Hepatocyte (in vitro differentiated cells): ENCODE measurements at regions not wholly inside any gene's neighbourhood (a gene's known extent, or its start where the extent isn't known, plus 50 kb on each side); places are given as distances from the start of the nearest gene placed in this dataset.

Experiments
- DNase-seq: peaks from one replicate; pipeline ENCODE4 v3.0.0-alpha.2; 2016; ENCODE audit warnings: low spot score
- H2AFZ ChIP-seq: fragments of 200-600 bp; sonication (generic); 2 replicates; pipeline ENCODE4 v1.6.0; 2016; ENCODE audit warnings: antibody characterized with exemption, mild to moderate bottlenecking
- H3K27ac ChIP-seq: fragments of 200-600 bp; sonication (generic); 2 replicates; pipeline ENCODE4 v1.5.1; 2016; ENCODE audit warnings: mild to moderate bottlenecking
- H3K27me3 ChIP-seq: fragments of 200-600 bp; sonication (generic); 2 replicates; pipeline ENCODE4 v1.6.1; 2016
- H3K36me3 ChIP-seq: fragments of 200-600 bp; sonication (generic); replicated peaks from 2 replicates; pipeline ENCODE4 v1.5.1; 2016; ENCODE audit warnings: low read depth; ENCODE audit not compliant: insufficient read depth
- H3K4me1 ChIP-seq: fragments of 200-600 bp; sonication (generic); 2 replicates; pipeline ENCODE4 v1.5.1; 2016; ENCODE audit warnings: mild to moderate bottlenecking, moderate library complexity; ENCODE audit not compliant: insufficient read depth
- H3K4me2 ChIP-seq: fragments of 200-600 bp; sonication (generic); 2 replicates; pipeline ENCODE4 v1.6.0; 2016
- H3K4me3 ChIP-seq: fragments of 200-600 bp; sonication (generic); 2 replicates; pipeline ENCODE4 v1.5.1; 2016; ENCODE audit warnings: mild to moderate bottlenecking
- H3K79me2 ChIP-seq: fragments of 200-600 bp; sonication (generic); 2 replicates; pipeline ENCODE4 v1.6.0; 2017; ENCODE audit warnings: mild to moderate bottlenecking
- H3K9me2 ChIP-seq: fragments of 200-600 bp; sonication (generic); replicated peaks from 2 replicates; pipeline ENCODE4 v1.6.0; 2017; ENCODE audit warnings: mild to moderate bottlenecking; ENCODE audit not compliant: insufficient read depth
- H3K9me3 ChIP-seq: fragments of 200-600 bp; sonication (generic); 2 replicates; pipeline ENCODE4 v1.5.1; 2016; ENCODE audit warnings: low read depth, mild to moderate bottlenecking
- H4K20me1 ChIP-seq: fragments of 200-600 bp; sonication (generic); 2 replicates; pipeline ENCODE4 v1.6.0; 2016; ENCODE audit warnings: mild to moderate bottlenecking; ENCODE audit not compliant: insufficient read depth, poor library complexity, severe bottlenecking
- EZH2 ChIP-seq: fragments of 200-600 bp; sonication (generic); IDR thresholded peaks from 2 replicates; pipeline ENCODE4 v1.6.1; 2016; ENCODE audit warnings: antibody characterized with exemption, mild to moderate bottlenecking, borderline replicate concordance
- EZH2phosphoT487 ChIP-seq: fragments of 200-600 bp; sonication (generic); IDR thresholded peaks from one replicate; pipeline ENCODE4 v1.6.1; 2018; ENCODE audit warnings: antibody characterized with exemption, mild to moderate bottlenecking, low read depth, moderate library complexity; ENCODE audit not compliant: unreplicated experiment, severe bottlenecking
- whole genome bisulfite sequencing: methylation state at CpG from one replicate; pipeline ENCODE4 v1.1.6; 2016; ENCODE audit warnings: low lambda C conversion rate; ENCODE audit errors: missing lambda C conversion rate; 5-methylcytosine and 5-hydroxymethylcytosine counted together
- TF ChIP-seq, protein P1 (sequence below): fragments of 200-600 bp; sonication (generic); IDR thresholded peaks from 2 replicates; pipeline ENCODE4 v1.5.1; 2016; ENCODE audit warnings: antibody characterized with exemption, mild to moderate bottlenecking; ENCODE audit not compliant: poor library complexity

DNA sequence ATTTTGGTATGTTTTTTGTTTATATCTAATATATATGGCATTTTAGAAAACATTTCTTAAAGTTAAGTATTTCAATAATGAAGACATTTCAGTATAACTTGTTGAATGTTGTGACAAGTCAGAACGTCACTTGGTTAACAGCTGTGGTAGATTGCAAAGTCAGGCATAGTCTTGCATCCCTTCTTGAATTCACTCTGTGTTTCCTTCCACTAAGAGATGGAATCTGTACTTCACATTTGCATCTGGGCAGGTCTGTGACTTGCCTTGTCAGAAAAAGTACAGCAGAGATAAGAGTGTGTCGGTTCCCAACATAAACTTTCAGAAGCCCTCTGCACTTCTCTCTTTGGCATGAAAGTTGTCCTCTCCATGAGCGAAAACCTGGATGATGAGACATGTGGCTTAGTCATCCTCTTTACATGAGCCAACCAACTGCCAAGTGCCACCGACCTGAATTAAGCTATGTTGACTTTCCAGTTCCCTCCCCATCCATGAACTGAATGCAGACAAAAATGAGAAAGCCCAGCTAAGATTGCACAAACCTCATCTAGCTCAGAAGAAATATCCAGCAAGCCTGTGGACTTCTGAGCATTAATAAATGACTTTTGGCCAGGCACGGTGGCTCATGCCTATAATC, 1730.2 kb downstream of the MRPL39 start:
- WGBS = 70% methylated on average over 5 of the region's 5 CpGs
- no peak overlapping the region for H2AFZ ChIP-seq

GRCh38 chr21:23874271-23874670, 1733.0 kb downstream of the MRPL39 start:
- H3K27me3 ChIP-seq = no peaks in the 10 kb centered on the region
- no peaks in the 10 kb centered on the region for H3K36me3 ChIP-seq
- no peaks in the 10 kb centered on the region for H3K9me2 ChIP-seq
- no peak overlapping the region for H3K4me2 ChIP-seq
- no peak overlapping the region for H3K4me3 ChIP-seq
- WGBS = 73% methylated on average over 3 of the region's 3 CpGs
- no peaks in the 10 kb centered on the region for H4K20me1 ChIP-seq
- DNase-seq = no peak
- no peak overlapping the region for H3K27ac ChIP-seq
- H3K9me3 ChIP-seq = no peaks in the 10 kb centered on the region
- TF ChIP-seq, protein P1, sequence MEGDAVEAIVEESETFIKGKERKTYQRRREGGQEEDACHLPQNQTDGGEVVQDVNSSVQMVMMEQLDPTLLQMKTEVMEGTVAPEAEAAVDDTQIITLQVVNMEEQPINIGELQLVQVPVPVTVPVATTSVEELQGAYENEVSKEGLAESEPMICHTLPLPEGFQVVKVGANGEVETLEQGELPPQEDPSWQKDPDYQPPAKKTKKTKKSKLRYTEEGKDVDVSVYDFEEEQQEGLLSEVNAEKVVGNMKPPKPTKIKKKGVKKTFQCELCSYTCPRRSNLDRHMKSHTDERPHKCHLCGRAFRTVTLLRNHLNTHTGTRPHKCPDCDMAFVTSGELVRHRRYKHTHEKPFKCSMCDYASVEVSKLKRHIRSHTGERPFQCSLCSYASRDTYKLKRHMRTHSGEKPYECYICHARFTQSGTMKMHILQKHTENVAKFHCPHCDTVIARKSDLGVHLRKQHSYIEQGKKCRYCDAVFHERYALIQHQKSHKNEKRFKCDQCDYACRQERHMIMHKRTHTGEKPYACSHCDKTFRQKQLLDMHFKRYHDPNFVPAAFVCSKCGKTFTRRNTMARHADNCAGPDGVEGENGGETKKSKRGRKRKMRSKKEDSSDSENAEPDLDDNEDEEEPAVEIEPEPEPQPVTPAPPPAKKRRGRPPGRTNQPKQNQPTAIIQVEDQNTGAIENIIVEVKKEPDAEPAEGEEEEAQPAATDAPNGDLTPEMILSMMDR = no peak
- TF ChIP-seq EZH2phosphoT487 = no peak
- TF ChIP-seq EZH2 = no peak
- H3K79me2 ChIP-seq = no peaks in the 10 kb centered on the region
- no peaks in the 10 kb centered on the region for H3K4me1 ChIP-seq
- no peak overlapping the region for H2AFZ ChIP-seq

More for the DNA sequence above, 1730.2 kb downstream of the MRPL39 start:
- H3K27me3 ChIP-seq = no peaks in the 10 kb centered on the region
- no peak overlapping the region for H3K27ac ChIP-seq
- no peaks in the 10 kb centered on the region for H3K4me1 ChIP-seq
- H3K36me3 ChIP-seq = no peaks in the 10 kb centered on the region
- no peak for DNase-seq
- TF ChIP-seq EZH2phosphoT487 (no peak), EZH2 (no peak)
- TF ChIP-seq, protein P1 = no peak
- no peaks in the 10 kb centered on the region for H4K20me1 ChIP-seq
- H3K9me2 ChIP-seq = no peaks in the 10 kb centered on the region
- H3K4me3 ChIP-seq = no peak overlapping the region
- H3K4me2 ChIP-seq = no peak overlapping the region
- no peaks in the 10 kb centered on the region for H3K79me2 ChIP-seq
- H3K9me3 ChIP-seq = no peaks in the 10 kb centered on the region

DNA sequence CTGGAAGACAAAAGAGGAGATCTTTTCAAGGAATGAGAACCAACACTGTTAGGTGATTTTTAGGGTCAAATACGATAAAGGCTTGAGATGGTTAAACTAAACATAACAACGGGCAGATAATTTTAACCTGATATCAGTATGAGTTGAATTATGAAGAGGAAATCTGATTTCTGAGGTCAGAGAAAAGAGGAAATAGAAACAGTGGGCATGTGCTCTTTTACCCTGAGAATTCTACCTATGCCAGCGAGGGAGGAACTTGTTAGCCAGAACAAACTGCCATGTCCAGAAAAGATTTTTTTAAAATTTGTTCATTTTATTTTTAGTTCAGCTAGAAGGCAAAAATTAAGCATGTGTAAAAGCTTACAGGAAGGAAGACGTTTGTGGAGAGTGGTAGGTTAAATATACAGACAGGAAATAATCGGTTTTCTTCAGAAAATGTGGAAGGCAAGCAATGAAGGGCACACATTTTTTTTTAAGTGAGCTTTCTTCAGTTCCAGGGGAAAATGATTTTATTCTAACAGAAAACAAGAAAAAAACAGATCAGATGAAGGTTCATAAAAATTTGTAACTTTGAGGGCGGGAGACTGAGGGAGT, 1745.3 kb downstream of the MRPL39 start:
- Histone ChIP-seq H3K4me1 (no peaks in the 10 kb centered on the region), H4K20me1 (no peaks in the 10 kb centered on the region), H3K36me3 (no peaks in the 10 kb centered on the region), H3K4me3 (no peak overlapping the region), H3K27me3 (no peaks in the 10 kb centered on the region), H3K9me3 (no peaks in the 10 kb centered on the region), H3K9me2 (no peaks in the 10 kb centered on the region), H3K4me2 (no peak overlapping the region), H3K79me2 (no peaks in the 10 kb centered on the region), H3K27ac (no peak overlapping the region), H2AFZ (no peak overlapping the region)
- no peak for TF ChIP-seq EZH2
- TF ChIP-seq EZH2phosphoT487 = no peak
- DNase-seq = no peak
- 67% methylated on average over 6 of the region's 6 CpGs for WGBS

DNA sequence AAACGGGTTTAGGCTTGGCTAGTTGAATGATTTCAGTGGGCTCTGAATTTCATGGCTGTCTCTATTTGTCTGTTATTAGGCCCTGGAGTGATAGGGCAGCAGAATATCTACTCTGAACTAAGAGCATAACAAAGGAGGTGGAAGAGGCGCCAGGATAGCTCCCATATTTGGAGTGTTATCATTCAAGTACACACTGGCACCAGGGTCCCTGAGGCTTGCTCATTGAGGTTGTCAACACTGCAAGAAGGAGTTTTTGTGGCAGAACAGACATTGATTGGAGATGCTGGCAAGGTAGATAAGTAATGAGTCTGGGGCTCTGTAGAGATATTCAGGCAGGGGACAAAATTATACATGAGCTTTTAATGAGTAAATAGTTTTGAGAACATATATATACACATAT, 1748.4 kb downstream of the MRPL39 start:
- 50% methylated on average over 2 of the region's 2 CpGs for WGBS
- Histone ChIP-seq H4K20me1 (no peaks in the 10 kb centered on the region), H3K4me3 (no peak overlapping the region), H3K36me3 (no peaks in the 10 kb centered on the region), H3K27ac (no peak overlapping the region), H2AFZ (no peak overlapping the region), H3K4me1 (no peaks in the 10 kb centered on the region), H3K9me3 (no peaks in the 10 kb centered on the region), H3K27me3 (no peaks in the 10 kb centered on the region), H3K4me2 (no peak overlapping the region), H3K9me2 (no peaks in the 10 kb centered on the region), H3K79me2 (no peaks in the 10 kb centered on the region)
- TF ChIP-seq, protein P1 = no peak
- no peak for TF ChIP-seq EZH2
- no peak for TF ChIP-seq EZH2phosphoT487
- no peak for DNase-seq
